GM19467 (cell line): ENCODE measurements at regions not wholly inside any gene's neighbourhood (a gene's known extent, or its start where the extent isn't known, plus 50 kb on each side); places are given as distances from the start of the nearest gene placed in this dataset.

ENCODE experiments used
- ATAC-seq: cut with Tn5 transposase; IDR thresholded peaks from one replicate; pipeline ENCODE4 v1.9.1; 2021; ENCODE audit warnings: mild to moderate bottlenecking, moderate library complexity; ENCODE audit not compliant: unreplicated experiment

GRCh38 chr10:56715262-56715661 is 354.2 kb upstream of the ZWINT start:
- ATAC-seq = no peak

GRCh38 chr10:56698506-56698905 is 337.4 kb upstream of the ZWINT start:
- ATAC-seq = no peak

GRCh38 chr10:56679578-56679977 is 318.5 kb upstream of the ZWINT start:
- no peak for ATAC-seq

- ATAC-seq = peak; percentile 94
Measured at GRCh38 chr10:56662765-56663447, 301.8 kb upstream of the ZWINT start.

- no peak for ATAC-seq
Measured at GRCh38 chr10:56653289-56653688, 292.2 kb upstream of the ZWINT start.

GRCh38 chr10:56646329-56647111 is 285.5 kb upstream of the ZWINT start:
- ATAC-seq = no peak

- ATAC-seq = peak; percentile 99
Measured at GRCh38 chr10:56633876-56634452, 272.9 kb upstream of the ZWINT start.

GRCh38 chr10:56632537-56632936 is 271.5 kb upstream of the ZWINT start:
- no peak for ATAC-seq

- ATAC-seq = peak; percentile 50
Measured at GRCh38 chr10:56624082-56624481, 263.0 kb upstream of the ZWINT start.

GRCh38 chr10:56623064-56623463 is 262.0 kb upstream of the ZWINT start:
- ATAC-seq = peak; percentile 46

GRCh38 chr10:56622335-56622973 is 261.4 kb upstream of the ZWINT start:
- ATAC-seq = peak; percentile 64

GRCh38 chr10:56606202-56606601 is 245.1 kb upstream of the ZWINT start:
- no peak for ATAC-seq

GRCh38 chr10:56605051-56605450 is 244.0 kb upstream of the ZWINT start:
- ATAC-seq = no peak

- no peak for ATAC-seq
Measured at GRCh38 chr10:56604624-56605023, 243.6 kb upstream of the ZWINT start.

- no peak for ATAC-seq
Measured at GRCh38 chr10:56599201-56599600, 238.1 kb upstream of the ZWINT start.

GRCh38 chr10:56596257-56596656 is 235.2 kb upstream of the ZWINT start:
- ATAC-seq = no peak

- no peak for ATAC-seq
Measured at GRCh38 chr10:56593120-56593519, 232.1 kb upstream of the ZWINT start.

- no peak for ATAC-seq
Measured at GRCh38 chr10:56586461-56586891, 225.4 kb upstream of the ZWINT start.

GRCh38 chr10:56585447-56586171 is 224.6 kb upstream of the ZWINT start:
- no peak for ATAC-seq

GRCh38 chr10:56583316-56583715 is 222.3 kb upstream of the ZWINT start:
- no peak for ATAC-seq

GRCh38 chr10:56567580-56567979 is 206.5 kb upstream of the ZWINT start:
- ATAC-seq = no peak
